Upper lobe of left lung (tissue), 6 donors: ENCODE measurements at regions not wholly inside any gene's neighbourhood (a gene's known extent, or its start where the extent isn't known, plus 50 kb on each side); places are given as distances from the start of the nearest gene placed in this dataset.

Experiments
- ATAC-seq, 2 donors: fragments of 200-7000 bp; cut with Tn5 transposase; one replicate each; pipeline ENCODE4 v1.9.1; 2022; ENCODE audit warnings: mild to moderate bottlenecking in 2 of 2, moderate library complexity in 2 of 2; ENCODE audit not compliant: low FRiP score in 2 of 2
- DNase-seq, 2 donors: peaks; one replicate each; pipeline ENCODE4 v3.0.0-alpha.2; 2019 to 2020
- H3K27ac ChIP-seq, 4 donors: fragments of 200-600 bp; sonication (generic); one replicate each; pipeline ENCODE4 v1.5.1; 2016 to 2019
- H3K27me3 ChIP-seq, 4 donors: fragments of 200-600 bp; sonication (generic); one replicate each; pipeline ENCODE4 v1.5.1; 2017 to 2019
- H3K36me3 ChIP-seq, 4 donors: fragments of 200-600 bp; sonication (generic); one replicate each; pipeline ENCODE4 v1.5.1; 2016 to 2019
- H3K4me1 ChIP-seq, 4 donors: fragments of 200-600 bp; sonication (generic); one replicate each; pipeline ENCODE4 v1.5.1; 2018 to 2019
- H3K4me3 ChIP-seq, 4 donors: fragments of 200-600 bp; sonication (generic); one replicate each; pipeline ENCODE4 v1.5.1; 2017 to 2019; ENCODE audit warnings: mild to moderate bottlenecking in 2 of 4, moderate library complexity in 1 of 4
- H3K9me3 ChIP-seq, 4 donors: fragments of 200-600 bp; sonication (generic); one replicate each; pipeline ENCODE4 v1.5.1; 2018 to 2019
- CTCF ChIP-seq, 6 experiments: fragments of 450-650 bp in 4 of 6; fragments of 200-600 bp in 2 of 6; sonication (generic) in 2 of 6; IDR thresholded peaks; one replicate each; pipeline ENCODE4 v1.5.1; 2016 to 2019; ENCODE audit warnings: antibody characterized with exemption in 6 of 6
- EP300 ChIP-seq, 4 donors: sonication (generic); formaldehyde crosslinking; IDR thresholded peaks; one replicate each; pipeline ENCODE4 v1.5.1; 2017; ENCODE audit warnings: antibody characterized with exemption in 4 of 4, control low read depth in 2 of 4
- POLR2A ChIP-seq, 4 donors: fragments of 450-650 bp; IDR thresholded peaks; one replicate each; pipeline ENCODE4 v1.5.1; 2016 to 2017; ENCODE audit warnings: antibody characterized with exemption in 4 of 4, mild to moderate bottlenecking in 2 of 4
- POLR2AphosphoS5 ChIP-seq, 2 donors: sonication (generic); formaldehyde crosslinking; IDR thresholded peaks; one replicate each; pipeline ENCODE4 v1.5.1; 2017; ENCODE audit warnings: antibody characterized with exemption in 2 of 2
- WGBS, 2 donors: methylation state at CpG; one replicate each; pipeline ENCODE4 v1.1.5; 2017 to 2018; 5-methylcytosine and 5-hydroxymethylcytosine counted together
- donor health status: DM: no; HTN: no; CAD: no; lungs with moderate emphysema.
- donor health status: DM: no; HTN: yes; CAD: no; lungs with severe emphysema.

- no peak for ATAC-seq
- no peaks in the 10 kb centered on the region for H3K27me3 ChIP-seq
- DNase-seq: no peak
- no peak overlapping the region for H3K4me3 ChIP-seq
- H3K9me3 ChIP-seq: no peaks in the 10 kb centered on the region
- peaks cover 0 to 9% (median 4%) of the 10 kb centered on the region in 4 donors for H3K4me1 ChIP-seq
- no peaks in the 10 kb centered on the region for H3K36me3 ChIP-seq
- H3K27ac ChIP-seq: no peak overlapping the region
- TF ChIP-seq CTCF (IDR thresholded peaks at IDR 0.05) (no peak), POLR2AphosphoS5 (IDR thresholded peaks at IDR 0.05) (no peak), POLR2A (IDR thresholded peaks at IDR 0.05) (no peak), EP300 (IDR thresholded peaks at IDR 0.05) (no peak)
- WGBS, 2 donors: 87 to 100% methylated on average over 1 of the region's 1 CpG
These were observed 445.0 kb downstream of the HACE1 start for GRCh38 chr6:104414723-104415122.

GRCh38 chr6:104413767-104414166 is 446.0 kb downstream of the HACE1 start:
- ATAC-seq: no peak
- 88% methylated on average over 3 of the region's 3 CpGs for WGBS, 2 donors
- Histone ChIP-seq H3K27me3 (no peaks in the 10 kb centered on the region), H3K27ac (no peak overlapping the region), H3K9me3 (no peaks in the 10 kb centered on the region), H3K4me1 (peaks cover 0 to 9% (median 4%) of the 10 kb centered on the region in 4 donors), H3K4me3 (no peak overlapping the region), H3K36me3 (no peaks in the 10 kb centered on the region)
- no peak for TF ChIP-seq EP300 (IDR thresholded peaks at IDR 0.05)
- TF ChIP-seq CTCF (IDR thresholded peaks at IDR 0.05): no peak
- no peak for TF ChIP-seq POLR2A (IDR thresholded peaks at IDR 0.05)
- TF ChIP-seq POLR2AphosphoS5 (IDR thresholded peaks at IDR 0.05): no peak
- no peak for DNase-seq

GRCh38 chr6:104411302-104411701 is 448.4 kb downstream of the HACE1 start:
- TF ChIP-seq EP300 (IDR thresholded peaks at IDR 0.05) (no peak), CTCF (IDR thresholded peaks at IDR 0.05) (no peak), POLR2A (IDR thresholded peaks at IDR 0.05) (no peak), POLR2AphosphoS5 (IDR thresholded peaks at IDR 0.05) (no peak)
- H3K27me3 ChIP-seq: no peaks in the 10 kb centered on the region
- DNase-seq: no peak
- H3K4me3 ChIP-seq: no peak overlapping the region
- WGBS, 2 donors: 65 to 75% methylated on average over 4 to 6 of the region's 6 CpGs
- no peak for ATAC-seq
- H3K9me3 ChIP-seq: no peaks in the 10 kb centered on the region
- no peak overlapping the region for H3K27ac ChIP-seq
- no peaks in the 10 kb centered on the region for H3K36me3 ChIP-seq
- peaks cover 0 to 9% (median 4%) of the 10 kb centered on the region in 4 donors for H3K4me1 ChIP-seq

GRCh38 chr6:104409913-104410312 is 449.8 kb downstream of the HACE1 start:
- DNase-seq (no peak), ATAC-seq (no peak)
- H3K9me3 ChIP-seq: no peaks in the 10 kb centered on the region
- TF ChIP-seq CTCF (IDR thresholded peaks at IDR 0.05) (no peak), POLR2A (IDR thresholded peaks at IDR 0.05) (no peak), POLR2AphosphoS5 (IDR thresholded peaks at IDR 0.05) (no peak), EP300 (IDR thresholded peaks at IDR 0.05) (no peak)
- H3K4me1 ChIP-seq: peaks cover 0 to 9% (median 4%) of the 10 kb centered on the region in 4 donors
- no peaks in the 10 kb centered on the region for H3K27me3 ChIP-seq
- H3K4me3 ChIP-seq: no peak overlapping the region
- no peaks in the 10 kb centered on the region for H3K36me3 ChIP-seq
- H3K27ac ChIP-seq: no peak overlapping the region

GRCh38 chr6:104407957-104408356 is 451.8 kb downstream of the HACE1 start:
- ATAC-seq (no peak), DNase-seq (no peak)
- H3K4me1 ChIP-seq: peaks cover 0 to 9% (median 4%) of the 10 kb centered on the region in 4 donors
- TF ChIP-seq EP300 (IDR thresholded peaks at IDR 0.05) (no peak), CTCF (IDR thresholded peaks at IDR 0.05) (no peak), POLR2AphosphoS5 (IDR thresholded peaks at IDR 0.05) (no peak), POLR2A (IDR thresholded peaks at IDR 0.05) (no peak)
- no peaks in the 10 kb centered on the region for H3K27me3 ChIP-seq
- H3K9me3 ChIP-seq: no peaks in the 10 kb centered on the region
- 76 to 79% methylated on average over 3 of the region's 3 CpGs for WGBS, 2 donors
- H3K27ac ChIP-seq: no peak overlapping the region
- no peak overlapping the region for H3K4me3 ChIP-seq
- no peaks in the 10 kb centered on the region for H3K36me3 ChIP-seq
